Adipocyte (in vitro differentiated cells): ENCODE measurements at regions not wholly inside any gene's neighbourhood (a gene's known extent, or its start where the extent isn't known, plus 50 kb on each side); places are given as distances from the start of the nearest gene placed in this dataset.
A peak's percentile ranks its signal among the peaks of the same experiment; 100 is the strongest.
"Not testable (repeated sequence)": the region's sequence is repeated elsewhere in the genome, so short reads cannot be mapped to it uniquely, and the experiment has no call there.

Experiments
- DNase-seq: peaks from one replicate; pipeline ENCODE4 v3.0.0-alpha.2; 2015; ENCODE audit warnings: low read depth
- H3K27me3 ChIP-seq: replicated peaks from 2 replicates; pipeline ENCODE4 v1.7.0; 2013; ENCODE audit warnings: mild to moderate bottlenecking, low read length, moderate library complexity; ENCODE audit not compliant: control insufficient read depth, insufficient read depth
- H3K36me3 ChIP-seq: 2 replicates; pipeline ENCODE4 v1.7.0; 2013; ENCODE audit warnings: low read length, mild to moderate bottlenecking, moderate library complexity; ENCODE audit not compliant: control insufficient read depth, insufficient read depth, severe bottlenecking
- H3K4me1 ChIP-seq: 2 replicates; pipeline ENCODE4 v1.7.0; 2013; ENCODE audit warnings: mild to moderate bottlenecking, low read length, moderate library complexity; ENCODE audit not compliant: control insufficient read depth, insufficient read depth
- H3K4me3 ChIP-seq: 2 replicates; pipeline ENCODE4 v1.7.0; 2013; ENCODE audit warnings: mild to moderate bottlenecking, low read length, moderate library complexity
- H3K9ac ChIP-seq: 2 replicates; pipeline ENCODE4 v1.7.0; 2013; ENCODE audit warnings: mild to moderate bottlenecking, low read length, moderate library complexity
- H3K9me3 ChIP-seq: 2 replicates; pipeline ENCODE4 v1.7.0; 2013; ENCODE audit warnings: mild to moderate bottlenecking, low read length, moderate library complexity; ENCODE audit not compliant: control insufficient read depth

- Histone ChIP-seq H3K4me1 (peaks cover 5% of the 10 kb centered on the region), H3K9ac (no peak overlapping the region), H3K4me3 (no peak overlapping the region), H3K36me3 (no peaks in the 10 kb centered on the region), H3K9me3 (no peaks in the 10 kb centered on the region), H3K27me3 (peaks cover 29% of the 10 kb centered on the region)
- DNase-seq = no peak
Observed at GRCh38 chr14:22304326-22304725, 284.7 kb downstream of the DAD1 start.

GRCh38 chr14:22303589-22304195 is 285.3 kb downstream of the DAD1 start:
- peaks cover 5% of the 10 kb centered on the region for H3K4me1 ChIP-seq
- H3K36me3 ChIP-seq = no peaks in the 10 kb centered on the region
- H3K27me3 ChIP-seq = peaks cover 29% of the 10 kb centered on the region
- peak; percentile 53 for DNase-seq
- H3K9ac ChIP-seq = no peak overlapping the region
- no peaks in the 10 kb centered on the region for H3K9me3 ChIP-seq
- no peak overlapping the region for H3K4me3 ChIP-seq

GRCh38 chr14:22300646-22301045 is 288.4 kb downstream of the DAD1 start:
- DNase-seq = no peak
- Histone ChIP-seq H3K9me3 (no peaks in the 10 kb centered on the region), H3K36me3 (no peaks in the 10 kb centered on the region), H3K9ac (no peak overlapping the region), H3K27me3 (peaks cover 29% of the 10 kb centered on the region), H3K4me3 (no peak overlapping the region), H3K4me1 (peaks cover 5% of the 10 kb centered on the region)

- no peak for DNase-seq
- Histone ChIP-seq H3K9ac (no peak overlapping the region), H3K4me3 (no peak overlapping the region), H3K4me1 (no peaks in the 10 kb centered on the region), H3K9me3 (no peaks in the 10 kb centered on the region), H3K36me3 (no peaks in the 10 kb centered on the region), H3K27me3 (peaks cover 25% of the 10 kb centered on the region)
Observed at GRCh38 chr14:22297376-22297775, 291.6 kb downstream of the DAD1 start.

GRCh38 chr14:22296722-22297121 is 292.3 kb downstream of the DAD1 start:
- no peaks in the 10 kb centered on the region for H3K4me1 ChIP-seq
- peak; percentile 52 for DNase-seq
- H3K9ac ChIP-seq = no peak overlapping the region
- no peaks in the 10 kb centered on the region for H3K9me3 ChIP-seq
- peaks cover 18% of the 10 kb centered on the region for H3K27me3 ChIP-seq
- no peak overlapping the region for H3K4me3 ChIP-seq
- H3K36me3 ChIP-seq = no peaks in the 10 kb centered on the region

GRCh38 chr14:22296088-22296487 is 292.9 kb downstream of the DAD1 start:
- no peaks in the 10 kb centered on the region for H3K9me3 ChIP-seq
- no peak for DNase-seq
- H3K9ac ChIP-seq = no peak overlapping the region
- peaks cover 13% of the 10 kb centered on the region for H3K27me3 ChIP-seq
- no peaks in the 10 kb centered on the region for H3K36me3 ChIP-seq
- H3K4me1 ChIP-seq = no peaks in the 10 kb centered on the region
- H3K4me3 ChIP-seq = no peak overlapping the region

GRCh38 chr14:22291406-22291805 is 297.6 kb downstream of the DAD1 start:
- no peak for DNase-seq

GRCh38 chr14:22289570-22289969 is 299.5 kb downstream of the DAD1 start:
- Histone ChIP-seq H3K36me3 (no peaks in the 10 kb centered on the region), H3K4me1 (peaks cover 5% of the 10 kb centered on the region), H3K27me3 (no peaks in the 10 kb centered on the region), H3K9me3 (no peaks in the 10 kb centered on the region), H3K4me3 (no peak overlapping the region), H3K9ac (no peak overlapping the region)
- no peak for DNase-seq

More at GRCh38 chr14:22291406-22291805, 297.6 kb downstream of the DAD1 start:
- Histone ChIP-seq H3K27me3 (no peaks in the 10 kb centered on the region), H3K4me1 (peaks cover 5% of the 10 kb centered on the region), H3K36me3 (no peaks in the 10 kb centered on the region), H3K9me3 (no peaks in the 10 kb centered on the region), H3K9ac (no peak overlapping the region), H3K4me3 (no peak overlapping the region)

GRCh38 chr14:22285991-22286390 is 303.0 kb downstream of the DAD1 start:
- H3K36me3 ChIP-seq = no peaks in the 10 kb centered on the region
- no peak for DNase-seq
- H3K4me1 ChIP-seq = peaks cover 12% of the 10 kb centered on the region
- H3K27me3 ChIP-seq = no peaks in the 10 kb centered on the region
- no peak overlapping the region for H3K4me3 ChIP-seq
- H3K9ac ChIP-seq = no peak overlapping the region
- H3K9me3 ChIP-seq = no peaks in the 10 kb centered on the region

- no peak for DNase-seq
Observed at GRCh38 chr14:22282949-22283348, 306.1 kb downstream of the DAD1 start.

GRCh38 chr14:22282417-22282816 is 306.6 kb downstream of the DAD1 start:
- Histone ChIP-seq H3K4me1 (peaks cover 23% of the 10 kb centered on the region), H3K9ac (no peak overlapping the region), H3K4me3 (no peak overlapping the region), H3K36me3 (no peaks in the 10 kb centered on the region), H3K27me3 (no peaks in the 10 kb centered on the region), H3K9me3 (no peaks in the 10 kb centered on the region)
- DNase-seq = no peak

More at GRCh38 chr14:22282949-22283348, 306.1 kb downstream of the DAD1 start:
- H3K4me1 ChIP-seq = peaks cover 27% of the 10 kb centered on the region
- no peaks in the 10 kb centered on the region for H3K36me3 ChIP-seq
- H3K4me3 ChIP-seq = no peak overlapping the region
- H3K9me3 ChIP-seq = no peaks in the 10 kb centered on the region
- no peak overlapping the region for H3K9ac ChIP-seq
- H3K27me3 ChIP-seq = no peaks in the 10 kb centered on the region

- not testable (repeated sequence) for H3K27me3 ChIP-seq, H3K36me3 ChIP-seq, H3K4me3 ChIP-seq, H3K9me3 ChIP-seq, DNase-seq
- H3K9ac ChIP-seq = peak overlapping the region; percentile 0
- peaks cover 22% of the 10 kb centered on the region for H3K4me1 ChIP-seq
Observed at GRCh38 chr14:22281447-22281874, 307.6 kb downstream of the DAD1 start.
